ENCODE measurements at regions not wholly inside any gene's neighbourhood (a gene's known extent, or its start where the extent isn't known, plus 50 kb on each side); places are given as distances from the start of the nearest gene placed in this dataset.
A peak's percentile ranks its signal among the peaks of the same experiment; 100 is the strongest.

GRCh38 chr9:96065482-96066251, 190.2 kb downstream of the ERCC6L2 start:
- no peak overlapping the region for H3K27ac ChIP-seq
- WGBS, 2 donors (ENCODE audit: low coverage in 1 of 2): 76 to 79% methylated on average over 5 to 6 of the region's 8 CpGs
- H3K4me1 ChIP-seq: peaks cover 0 to 33% (median 0%) of the 10 kb centered on the region in 3 donors
- H3K36me3 ChIP-seq: no peaks in the 10 kb centered on the region
- no peaks in the 10 kb centered on the region for H3K27me3 ChIP-seq
- ATAC-seq: no peak
- H3K9me3 ChIP-seq: no peaks in the 10 kb centered on the region
- TF ChIP-seq POLR2A (IDR thresholded peaks at IDR 0.05): no peak
- no peak for TF ChIP-seq CTCF (IDR thresholded peaks at IDR 0.05)
- TF ChIP-seq EP300 (IDR thresholded peaks at IDR 0.05): no peak
- no peak for TF ChIP-seq POLR2AphosphoS5 (IDR thresholded peaks at IDR 0.05)
- H3K4me3 ChIP-seq: no peak overlapping the region

GRCh38 chr9:96064826-96065481, 189.5 kb downstream of the ERCC6L2 start:
- Histone ChIP-seq H3K27ac (no peak overlapping the region), H3K27me3 (no peaks in the 10 kb centered on the region), H3K4me3 (no peak overlapping the region), H3K4me1 (peaks cover 0 to 31% (median 0%) of the 10 kb centered on the region in 3 donors), H3K9me3 (no peaks in the 10 kb centered on the region), H3K36me3 (no peaks in the 10 kb centered on the region)
- WGBS, 2 donors (ENCODE audit: low coverage in 1 of 2): 81 to 87% methylated on average over 5 to 6 of the region's 7 CpGs
- no peak for ATAC-seq
- TF ChIP-seq CTCF (IDR thresholded peaks at IDR 0.05): no peak
- no peak for TF ChIP-seq POLR2A (IDR thresholded peaks at IDR 0.05)
- no peak for TF ChIP-seq EP300 (IDR thresholded peaks at IDR 0.05)
- no peak for TF ChIP-seq POLR2AphosphoS5 (IDR thresholded peaks at IDR 0.05)

DNA sequence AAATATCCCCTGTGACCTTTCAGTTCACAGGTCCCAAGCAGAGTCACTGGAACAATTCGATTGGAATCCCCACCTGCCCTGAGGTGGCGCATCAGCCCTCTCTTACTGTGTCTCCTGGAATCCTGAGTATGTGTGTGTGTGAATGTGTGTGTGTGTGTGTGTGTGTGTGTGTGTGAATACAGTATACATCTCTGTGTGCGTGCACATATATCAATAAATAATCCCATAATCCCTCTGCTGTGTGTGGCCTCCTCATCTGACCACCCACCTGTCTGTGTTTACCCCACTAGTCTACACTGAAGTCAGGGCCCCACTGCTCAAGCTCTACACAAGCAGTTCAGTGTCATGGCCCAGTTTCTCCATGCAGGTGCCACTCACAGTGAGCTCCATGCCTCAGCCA, 187.4 kb downstream of the ERCC6L2 start:
- no peak for TF ChIP-seq EP300 (IDR thresholded peaks at IDR 0.05)
- no peak for TF ChIP-seq CTCF (IDR thresholded peaks at IDR 0.05)
- TF ChIP-seq POLR2AphosphoS5 (IDR thresholded peaks at IDR 0.05): no peak
- TF ChIP-seq POLR2A (IDR thresholded peaks at IDR 0.05): no peak
- Histone ChIP-seq H3K27me3 (no peaks in the 10 kb centered on the region), H3K36me3 (no peaks in the 10 kb centered on the region), H3K27ac (no peak overlapping the region), H3K9me3 (no peaks in the 10 kb centered on the region), H3K4me1 (peaks cover 0 to 12% (median 0%) of the 10 kb centered on the region in 3 donors), H3K4me3 (no peak overlapping the region)
- no peak for ATAC-seq
- 100% methylated on average over 2 of the region's 3 CpGs; no CpG with 5 or more reads in 1 of the 2 donors for WGBS, 2 donors (ENCODE audit: low coverage in 1 of 2)

GRCh38 chr9:96062031-96062430, 186.5 kb downstream of the ERCC6L2 start:
- Histone ChIP-seq H3K27me3 (no peaks in the 10 kb centered on the region), H3K4me1 (peaks cover 0 to 12% (median 0%) of the 10 kb centered on the region in 3 donors), H3K9me3 (no peaks in the 10 kb centered on the region), H3K27ac (peak overlapping the region in 2 of 4 donors; percentile 37 to 43), H3K4me3 (no peak overlapping the region), H3K36me3 (no peaks in the 10 kb centered on the region)
- ATAC-seq: no peak
- WGBS, 2 donors (ENCODE audit: low coverage in 1 of 2): 58 to 100% methylated on average over 3 to 4 of the region's 4 CpGs
- no peak for TF ChIP-seq POLR2A (IDR thresholded peaks at IDR 0.05)

DNA sequence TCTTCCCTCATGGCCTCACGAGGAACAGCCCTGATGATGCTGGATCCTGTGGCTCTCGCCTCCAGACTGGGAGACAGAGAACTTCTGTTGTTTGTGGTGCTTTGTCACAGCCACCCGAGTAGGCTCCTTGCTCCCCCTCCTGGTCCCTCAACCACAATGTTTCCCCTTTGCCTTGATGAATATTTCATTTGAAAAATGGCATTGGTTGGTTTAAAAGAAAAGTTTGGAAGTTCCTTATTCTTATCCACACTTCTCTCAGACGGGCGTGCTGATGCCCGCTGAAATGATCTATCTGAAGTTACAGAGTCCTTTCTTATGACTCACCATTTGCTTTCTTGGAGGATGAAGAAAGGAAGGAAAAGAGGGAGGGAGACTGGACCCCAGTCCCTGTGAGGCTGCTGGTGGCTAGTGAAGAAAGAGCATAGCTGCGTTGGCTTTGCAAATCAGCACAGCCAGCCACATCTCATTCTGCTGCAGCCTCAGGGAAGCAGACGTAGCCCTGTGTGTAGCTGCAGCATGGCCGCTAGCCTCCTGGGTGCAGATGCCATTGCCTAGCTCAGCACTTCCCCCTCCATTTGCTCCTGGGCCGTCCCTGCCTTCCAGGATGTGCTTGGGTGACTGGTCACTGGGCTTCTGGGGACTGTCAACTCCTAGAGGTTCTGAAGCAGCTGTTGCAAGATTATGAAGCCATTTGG, 185.9 kb downstream of the ERCC6L2 start:
- Histone ChIP-seq H3K27me3 (no peaks in the 10 kb centered on the region), H3K36me3 (no peaks in the 10 kb centered on the region), H3K9me3 (no peaks in the 10 kb centered on the region), H3K4me3 (no peak overlapping the region), H3K27ac (peak overlapping the region in 3 of 4 donors; percentile 0 to 43 (median 37)), H3K4me1 (peaks cover 0 to 12% (median 0%) of the 10 kb centered on the region in 3 donors)
- whole genome bisulfite sequencing, 2 donors (ENCODE audit: low coverage in 1 of 2): 46 to 47% methylated on average over 8 of the region's 10 CpGs
- ATAC-seq: peak; percentile 57
- no peak for TF ChIP-seq EP300 (IDR thresholded peaks at IDR 0.05)
- no peak for TF ChIP-seq POLR2A (IDR thresholded peaks at IDR 0.05)
- peak in 3 of 4 experiments; percentile 43 to 61 (median 50) for TF ChIP-seq CTCF (IDR thresholded peaks at IDR 0.05)
- TF ChIP-seq POLR2AphosphoS5 (IDR thresholded peaks at IDR 0.05): no peak
